ENCODE measurements at regions not wholly inside any gene's neighbourhood (a gene's known extent, or its start where the extent isn't known, plus 50 kb on each side); places are given as distances from the start of the nearest gene placed in this dataset.

GRCh38 chr5:61916621-61917620 is 389.1 kb upstream of the KIF2A start:
- no peak for DNase-seq

- no peak for DNase-seq
These were observed 387.4 kb upstream of the KIF2A start for GRCh38 chr5:61918611-61919010.

- no peak for DNase-seq
These were observed 386.1 kb upstream of the KIF2A start for GRCh38 chr5:61919920-61920319.

GRCh38 chr5:61924251-61924650 is 381.8 kb upstream of the KIF2A start:
- DNase-seq: no peak

GRCh38 chr5:61926911-61927310 is 379.1 kb upstream of the KIF2A start:
- no peak for DNase-seq

- no peak for DNase-seq
These were observed 374.8 kb upstream of the KIF2A start for GRCh38 chr5:61931236-61931635.

GRCh38 chr5:61933787-61934626 is 372.0 kb upstream of the KIF2A start:
- no peak for DNase-seq

- no peak for DNase-seq
These were observed 364.4 kb upstream of the KIF2A start for GRCh38 chr5:61941637-61942036.

GRCh38 chr5:61942462-61943049 is 363.4 kb upstream of the KIF2A start:
- no peak for DNase-seq

- no peak for DNase-seq
These were observed 362.3 kb upstream of the KIF2A start for GRCh38 chr5:61943713-61944112.

- DNase-seq: no peak
These were observed 357.9 kb upstream of the KIF2A start for GRCh38 chr5:61948151-61948550.

- no peak for DNase-seq
These were observed 356.8 kb upstream of the KIF2A start for GRCh38 chr5:61949054-61949678.

- no peak for DNase-seq
These were observed 356.1 kb upstream of the KIF2A start for GRCh38 chr5:61949679-61950435.

- no peak for DNase-seq
These were observed 354.7 kb upstream of the KIF2A start for GRCh38 chr5:61951295-61951694.

GRCh38 chr5:61953913-61954312 is 352.1 kb upstream of the KIF2A start:
- no peak for DNase-seq

GRCh38 chr5:61964201-61964600 is 341.8 kb upstream of the KIF2A start:
- no peak for DNase-seq

GRCh38 chr5:61965069-61965468 is 340.9 kb upstream of the KIF2A start:
- no peak for DNase-seq

- DNase-seq: no peak
These were observed 340.5 kb upstream of the KIF2A start for GRCh38 chr5:61965490-61965889.

- DNase-seq: no peak
These were observed 339.6 kb upstream of the KIF2A start for GRCh38 chr5:61966296-61966955.

GRCh38 chr5:61966997-61967396 is 339.0 kb upstream of the KIF2A start:
- no peak for DNase-seq

- no peak for DNase-seq
These were observed 338.3 kb upstream of the KIF2A start for GRCh38 chr5:61967681-61968080.

- DNase-seq: no peak
These were observed 336.7 kb upstream of the KIF2A start for GRCh38 chr5:61969347-61969746.
